HepG2 (cell line): ENCODE measurements at regions not wholly inside any gene's neighbourhood (a gene's known extent, or its start where the extent isn't known, plus 50 kb on each side); places are given as distances from the start of the nearest gene placed in this dataset.

Experiments used
- ATAC-seq: fragments of 200-7000 bp; cut with Tn5 transposase; 3 replicates; pipeline ENCODE4 v1.9.1; 2020; ENCODE audit warnings: mild to moderate bottlenecking, moderate library complexity
- BruUV-seq: library from RNA; stranded (reverse); fragments of 400-500 nt; replicated peaks from 2 replicates; lab custom pipeline; 2021; lab: Mats Ljungman, UMichigan
- CTCF ChIA-PET: fragments of 300-600 bp; formaldehyde crosslinking; extraction: SDS; loops from one replicate; lab custom pipeline; 2021; ENCODE audit warnings: low total read pairs, inconsistent platforms, low intra/inter-chr PET ratio; lab: Yijun Ruan, JAX
- POLR2A ChIA-PET: fragments of 350-600 bp; sonication (Branson Sonifier 250); formaldehyde crosslinking; loops from one replicate; lab custom pipeline; 2020; ENCODE audit warnings: antibody characterized with exemption, inconsistent platforms; lab: Yijun Ruan, JAX
- DNase-seq: peaks from one replicate; pipeline ENCODE4 v3.0.0-alpha.2; 2015; ENCODE audit warnings: low spot score
- FAIRE-seq: peaks from 3 replicates; lab custom pipeline; 2011; peaks lifted over from hg19 to GRCh38; lab: Jason Lieb, UNC
- H2AFZ ChIP-seq: one replicate; pipeline ENCODE4 v1.6.1; 2011; ENCODE audit warnings: low read length, inconsistent platforms
- H3K27ac ChIP-seq: fragments of 300-600 bp; 3 replicates; pipeline ENCODE4 v1.8.0; 2011; ENCODE audit warnings: mixed run types, mild to moderate bottlenecking, mixed read lengths, low read length, inconsistent platforms; ENCODE audit not compliant: insufficient read depth; ENCODE audit errors: extremely low read length
- H3K27me3 ChIP-seq, 2 experiments: fragments of 200-600 bp in 1 of 2; 2 replicates in 1 of 2; 3 replicates in 1 of 2; pipeline versions ENCODE4 v1.6.0 to v1.8.0; 2011; ENCODE audit warnings: low read length in 2 of 2, mild to moderate bottlenecking in 2 of 2, moderate library complexity in 2 of 2, inconsistent platforms in 1 of 2; ENCODE audit not compliant: insufficient read depth in 2 of 2, control insufficient read depth in 1 of 2
- H3K36me3 ChIP-seq, 2 experiments: fragments of 200-600 bp in 1 of 2; replicated peaks in 1 of 2; 2 replicates in 1 of 2; 3 replicates in 1 of 2; pipeline versions ENCODE4 v1.5.1 to v1.8.0; 2011; ENCODE audit warnings: low read length in 2 of 2, inconsistent platforms in 1 of 2; ENCODE audit not compliant: insufficient read depth in 2 of 2, control insufficient read depth in 1 of 2
- H3K4me1 ChIP-seq: 2 replicates; pipeline ENCODE4 v1.5.1; 2012; ENCODE audit warnings: low read length, inconsistent platforms; ENCODE audit not compliant: insufficient read depth
- H3K4me2 ChIP-seq: 2 replicates; pipeline ENCODE4 v1.6.0; 2011; ENCODE audit warnings: low read depth, low read length, inconsistent platforms
- H3K4me3 ChIP-seq, 3 experiments: fragments of 200-600 bp in 1 of 3; sonication (generic), shearing (Covaris generic) in 1 of 3; replicated peaks in 1 of 3; 2 replicates each; pipeline ENCODE4 v1.5.1; 2011 to 2016; ENCODE audit warnings: low read length in 3 of 3, inconsistent platforms in 2 of 3, low read depth in 2 of 3, mild to moderate bottlenecking in 2 of 3, control low read depth in 1 of 3, mixed read lengths in 1 of 3; ENCODE audit not compliant: insufficient read depth in 1 of 3
- H3K79me2 ChIP-seq: one replicate; pipeline ENCODE4 v1.6.1; 2011; ENCODE audit warnings: low read length, inconsistent platforms; ENCODE audit not compliant: insufficient read depth
- H3K9ac ChIP-seq: 2 replicates; pipeline ENCODE4 v1.6.0; 2011; ENCODE audit warnings: mild to moderate bottlenecking, low read depth, low read length, inconsistent platforms; ENCODE audit not compliant: insufficient read depth
- H3K9me3 ChIP-seq: 2 replicates; pipeline ENCODE4 v1.5.1; 2012; ENCODE audit warnings: mild to moderate bottlenecking, low read length
- H4K20me1 ChIP-seq: 2 replicates; pipeline ENCODE4 v1.6.0; 2011; ENCODE audit warnings: inconsistent platforms, mild to moderate bottlenecking, low read length, moderate library complexity; ENCODE audit not compliant: insufficient read depth
- FOXJ3 ChIP-seq: sonication (generic); formaldehyde crosslinking; IDR thresholded peaks from 2 replicates; pipeline ENCODE4 v1.4.0; 2020; ENCODE audit warnings: missing genetic modification reagents, mild to moderate bottlenecking, borderline replicate concordance
- ISX ChIP-seq: sonication (generic); formaldehyde crosslinking; conservative IDR thresholded peaks from 2 replicates; pipeline ENCODE4 v1.5.0; 2020; ENCODE audit warnings: missing genetic modification reagents
- NAIF1 ChIP-seq: sonication (generic); formaldehyde crosslinking; IDR thresholded peaks from 2 replicates; pipeline ENCODE4 v1.5.0; 2020; ENCODE audit warnings: mild to moderate bottlenecking, missing genetic modification reagents, borderline replicate concordance
- SSRP1 ChIP-seq: IDR thresholded peaks from 2 replicates; pipeline ENCODE4 v1.6.1; 2016; ENCODE audit warnings: control low read depth
- ZBTB7B ChIP-seq: sonication (generic); formaldehyde crosslinking; IDR thresholded peaks from 2 replicates; pipeline ENCODE4 v1.4.0; 2020; ENCODE audit warnings: missing genetic modification reagents
- ZNF205 ChIP-seq: IDR thresholded peaks from 2 replicates; pipeline ENCODE4 v1.6.1; 2018; ENCODE audit warnings: missing biosample characterization, missing genetic modification reagents
- ZZZ3 ChIP-seq: sonication (generic); formaldehyde crosslinking; IDR thresholded peaks from 2 replicates; pipeline ENCODE4 v1.4.0; 2020; ENCODE audit warnings: missing genetic modification reagents, mild to moderate bottlenecking, borderline replicate concordance
- WGBS: methylation state at CpG from one replicate; pipeline ENCODE4 v1.1.6; 2017; ENCODE audit warnings: low lambda C conversion rate; 5-methylcytosine and 5-hydroxymethylcytosine counted together
- in situ Hi-C: cut with HindIII; loops from 2 replicates; pipeline ENCODE4 v1.10.0; 2017; ENCODE audit warnings: low pct_unique_long_range_greater_than_20kb; ENCODE audit not compliant: extremely low pct_ligation_motif_present
- intact Hi-C: fragments of 100-400 bp; cut with micrococcal nuclease; formaldehyde crosslinking; loops from one replicate; pipeline ENCODE4 v1.10.0; 2022; ENCODE audit not compliant: unreplicated experiment
- TF ChIP-seq, protein P1 (sequence below): sonication (generic); formaldehyde crosslinking; IDR thresholded peaks from 2 replicates; pipeline ENCODE4 v1.4.0; 2020; ENCODE audit warnings: missing genetic modification reagents
- TF ChIP-seq, protein P2 (sequence below): IDR thresholded peaks from 2 replicates; pipeline ENCODE4 v1.6.1; 2016
- TF ChIP-seq, protein P3 (sequence below): sonication (generic); formaldehyde crosslinking; IDR thresholded peaks from 2 replicates; pipeline ENCODE4 v1.4.0; 2020; ENCODE audit warnings: missing genetic modification reagents, mild to moderate bottlenecking, borderline replicate concordance

DNA sequence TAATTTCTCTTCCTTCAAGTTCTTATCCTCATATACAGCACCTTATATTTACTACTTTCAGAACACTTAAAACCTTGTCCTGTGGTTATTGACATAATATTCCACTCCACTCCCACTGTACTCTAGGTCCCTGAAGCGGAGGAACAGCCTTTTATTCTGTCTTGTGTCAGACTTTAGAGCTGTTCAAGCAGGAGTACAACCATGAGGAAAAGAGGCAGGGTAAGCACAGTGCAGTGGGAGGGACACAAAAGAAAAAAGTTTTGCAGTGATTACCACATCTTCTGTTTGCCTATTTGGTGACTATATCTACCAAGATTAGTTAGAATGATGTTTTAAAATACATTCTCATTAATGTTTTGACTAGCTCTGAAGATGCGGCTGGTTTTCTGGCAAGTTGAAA, 122.0 kb upstream of the CEP126 start:
- no peak for FAIRE-seq
- POLR2A ChIA-PET = no interaction called here

DNA sequence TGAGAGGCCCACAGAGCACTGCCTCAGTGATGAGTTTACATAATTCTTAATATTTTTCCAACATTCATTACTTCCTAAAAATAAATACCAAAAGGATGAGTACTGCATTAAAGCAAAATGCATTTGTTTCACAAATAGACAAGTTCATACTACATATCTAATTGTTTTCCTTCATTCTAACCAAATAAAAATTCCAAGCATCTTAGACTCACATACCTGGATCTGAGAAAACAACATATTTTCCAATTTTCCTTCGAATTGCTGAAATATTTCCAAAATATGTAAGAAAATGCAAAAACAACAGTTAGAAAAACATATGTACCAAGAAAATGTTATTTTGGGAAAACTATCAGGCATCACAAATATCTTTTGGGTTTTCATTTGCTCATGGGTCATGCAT, 127.9 kb upstream of the CEP126 start:
- Histone ChIP-seq H3K4me2 (no peak overlapping the region), H3K4me1 (no peaks in the 10 kb centered on the region), H3K27ac (no peak overlapping the region), H3K79me2 (no peaks in the 10 kb centered on the region)
- intact Hi-C loops = no loop called here
- DNase-seq = no peak
- no peak for ATAC-seq
- TF ChIP-seq, protein P1, sequence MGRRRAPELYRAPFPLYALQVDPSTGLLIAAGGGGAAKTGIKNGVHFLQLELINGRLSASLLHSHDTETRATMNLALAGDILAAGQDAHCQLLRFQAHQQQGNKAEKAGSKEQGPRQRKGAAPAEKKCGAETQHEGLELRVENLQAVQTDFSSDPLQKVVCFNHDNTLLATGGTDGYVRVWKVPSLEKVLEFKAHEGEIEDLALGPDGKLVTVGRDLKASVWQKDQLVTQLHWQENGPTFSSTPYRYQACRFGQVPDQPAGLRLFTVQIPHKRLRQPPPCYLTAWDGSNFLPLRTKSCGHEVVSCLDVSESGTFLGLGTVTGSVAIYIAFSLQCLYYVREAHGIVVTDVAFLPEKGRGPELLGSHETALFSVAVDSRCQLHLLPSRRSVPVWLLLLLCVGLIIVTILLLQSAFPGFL (CRISPR knock-in tag) = no peak
- TF ChIP-seq, protein P2, sequence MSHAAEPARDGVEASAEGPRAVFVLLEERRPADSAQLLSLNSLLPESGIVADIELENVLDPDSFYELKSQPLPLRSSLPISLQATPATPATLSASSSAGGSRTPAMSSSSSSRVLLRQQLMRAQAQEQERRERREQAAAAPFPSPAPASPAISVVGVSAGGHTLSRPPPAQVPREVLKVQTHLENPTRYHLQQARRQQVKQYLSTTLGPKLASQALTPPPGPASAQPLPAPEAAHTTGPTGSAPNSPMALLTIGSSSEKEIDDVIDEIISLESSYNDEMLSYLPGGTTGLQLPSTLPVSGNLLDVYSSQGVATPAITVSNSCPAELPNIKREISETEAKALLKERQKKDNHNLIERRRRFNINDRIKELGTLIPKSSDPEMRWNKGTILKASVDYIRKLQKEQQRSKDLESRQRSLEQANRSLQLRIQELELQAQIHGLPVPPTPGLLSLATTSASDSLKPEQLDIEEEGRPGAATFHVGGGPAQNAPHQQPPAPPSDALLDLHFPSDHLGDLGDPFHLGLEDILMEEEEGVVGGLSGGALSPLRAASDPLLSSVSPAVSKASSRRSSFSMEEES (CRISPR knock-in tag) = no peak
- TF ChIP-seq ZZZ3 (no peak), FOXJ3 (CRISPR knock-in tag) (no peak)
- TF ChIP-seq, protein P3, sequence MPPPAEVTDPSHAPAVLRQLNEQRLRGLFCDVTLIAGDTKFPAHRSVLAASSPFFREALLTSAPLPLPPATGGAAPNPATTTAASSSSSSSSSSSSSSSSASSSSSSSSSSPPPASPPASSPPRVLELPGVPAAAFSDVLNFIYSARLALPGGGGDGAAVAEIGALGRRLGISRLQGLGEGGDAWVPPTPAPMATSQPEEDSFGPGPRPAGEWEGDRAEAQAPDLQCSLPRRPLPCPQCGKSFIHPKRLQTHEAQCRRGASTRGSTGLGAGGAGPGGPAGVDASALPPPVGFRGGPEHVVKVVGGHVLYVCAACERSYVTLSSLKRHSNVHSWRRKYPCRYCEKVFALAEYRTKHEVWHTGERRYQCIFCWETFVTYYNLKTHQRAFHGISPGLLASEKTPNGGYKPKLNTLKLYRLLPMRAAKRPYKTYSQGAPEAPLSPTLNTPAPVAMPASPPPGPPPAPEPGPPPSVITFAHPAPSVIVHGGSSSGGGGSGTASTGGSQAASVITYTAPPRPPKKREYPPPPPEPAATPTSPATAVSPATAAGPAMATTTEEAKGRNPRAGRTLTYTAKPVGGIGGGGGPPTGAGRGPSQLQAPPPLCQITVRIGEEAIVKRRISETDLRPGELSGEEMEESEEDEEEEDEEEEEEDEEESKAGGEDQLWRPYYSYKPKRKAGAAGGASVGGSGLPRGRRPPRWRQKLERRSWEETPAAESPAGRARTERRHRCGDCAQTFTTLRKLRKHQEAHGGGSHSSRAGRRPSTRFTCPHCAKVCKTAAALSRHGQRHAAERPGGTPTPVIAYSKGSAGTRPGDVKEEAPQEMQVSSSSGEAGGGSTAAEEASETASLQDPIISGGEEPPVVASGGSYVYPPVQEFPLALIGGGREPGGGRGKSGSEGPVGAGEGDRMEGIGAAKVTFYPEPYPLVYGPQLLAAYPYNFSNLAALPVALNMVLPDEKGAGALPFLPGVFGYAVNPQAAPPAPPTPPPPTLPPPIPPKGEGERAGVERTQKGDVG = no peak
- TF ChIP-seq, all 625 proteins: peak for 0
- WGBS = 0% methylated on average over 1 of the region's 1 CpG
- in situ Hi-C loops = no loop called here
- no peaks in the 10 kb centered on the region for H3K36me3 ChIP-seq
- no peak overlapping the region for H2AFZ ChIP-seq
- no peak overlapping the region for H3K9ac ChIP-seq
- no peak for FAIRE-seq
- no peaks in the 10 kb centered on the region for H3K27me3 ChIP-seq
- BruUV-seq = no TSS peak
- H3K9me3 ChIP-seq = no peaks in the 10 kb centered on the region
- ChIA-PET CTCF (no interaction called here), POLR2A (no interaction called here)
- H4K20me1 ChIP-seq = no peaks in the 10 kb centered on the region
- H3K4me3 ChIP-seq = no peak overlapping the region

More for the DNA sequence above, 122.0 kb upstream of the CEP126 start:
- 30% methylated on average over 2 of the region's 2 CpGs for WGBS
- no peak overlapping the region for H3K27ac ChIP-seq
- H3K4me2 ChIP-seq = no peak overlapping the region
- TF ChIP-seq NAIF1 (CRISPR knock-in tag) (no peak), ISX (CRISPR knock-in tag) (no peak), ZBTB7B (no peak), ZNF205 (CRISPR knock-in tag) (no peak), SSRP1 (no peak)
- TF ChIP-seq, all 625 proteins: peak for 0
- no peaks in the 10 kb centered on the region for H4K20me1 ChIP-seq
- CTCF ChIA-PET = no interaction called here
- no peak overlapping the region for H3K9ac ChIP-seq
- no peaks in the 10 kb centered on the region for H3K27me3 ChIP-seq
- no TSS peak for BruUV-seq
- H2AFZ ChIP-seq = no peak overlapping the region
- intact Hi-C loops = no loop called here
- DNase-seq (no peak), ATAC-seq (no peak)
- no peaks in the 10 kb centered on the region for H3K9me3 ChIP-seq
- H3K4me1 ChIP-seq = no peaks in the 10 kb centered on the region
- in situ Hi-C loops = no loop called here
- no peaks in the 10 kb centered on the region for H3K79me2 ChIP-seq
- H3K36me3 ChIP-seq = no peaks in the 10 kb centered on the region
- no peak overlapping the region for H3K4me3 ChIP-seq
